CD4-positive, alpha-beta T cell (primary cell): ENCODE measurements at regions not wholly inside any gene's neighbourhood (a gene's known extent, or its start where the extent isn't known, plus 50 kb on each side); places are given as distances from the start of the nearest gene placed in this dataset.

Experiments
- ATAC-seq: fragments of 200-7000 bp; cut with Tn5 transposase; one replicate; pipeline ENCODE4 v1.10.0; 2022; ENCODE audit warnings: mild to moderate bottlenecking; ENCODE audit not compliant: poor library complexity
- CTCF ChIA-PET: fragments of 350-600 bp; sonication (Branson Sonifier 250); formaldehyde crosslinking; loops from one replicate; lab custom pipeline; 2021; ENCODE audit warnings: antibody characterized with exemption, inconsistent platforms; lab: Charles Lee
- POLR2A ChIA-PET: fragments of 350-600 bp; sonication (Branson Sonifier 250); formaldehyde crosslinking; loops from one replicate; lab custom pipeline; 2021; ENCODE audit warnings: antibody characterized with exemption, inconsistent platforms; lab: Charles Lee
- DNase-seq, 14 experiments: peaks; one replicate each; pipeline ENCODE4 v3.0.0-alpha.2; 2013 to 2020; ENCODE audit warnings: mixed read lengths in 2 of 14
- H3K27ac ChIP-seq, 2 donors: one replicate each; pipeline versions ENCODE4 v1.5.1 to v1.7.0; 2013; ENCODE audit warnings: low read length in 2 of 2, low read depth in 1 of 2, mild to moderate bottlenecking in 1 of 2
- H3K27me3 ChIP-seq, 2 experiments: 1 replicate in 1 of 2; 2 replicates in 1 of 2; pipeline versions ENCODE4 v1.6.1 to v1.7.0; 2013; ENCODE audit warnings: low read length in 2 of 2, control low read depth in 1 of 2, mild to moderate bottlenecking in 1 of 2, moderate library complexity in 1 of 2; ENCODE audit not compliant: insufficient read depth in 2 of 2, control insufficient read depth in 1 of 2
- H3K36me3 ChIP-seq: one replicate; pipeline ENCODE4 v1.6.1; 2013; ENCODE audit warnings: low read length, control low read depth; ENCODE audit not compliant: insufficient read depth
- H3K4me1 ChIP-seq: one replicate; pipeline ENCODE4 v1.6.1; 2013; ENCODE audit warnings: low read length, control low read depth; ENCODE audit not compliant: insufficient read depth
- H3K4me3 ChIP-seq: one replicate; pipeline ENCODE4 v1.5.1; 2013; ENCODE audit warnings: mild to moderate bottlenecking, low read length, moderate library complexity
- H3K9me3 ChIP-seq, 2 experiments: 1 replicate in 1 of 2; 2 replicates in 1 of 2; pipeline versions ENCODE4 v1.6.1 to v1.7.0; 2013; ENCODE audit warnings: low read length in 2 of 2, mild to moderate bottlenecking in 2 of 2, control low read depth in 1 of 2, moderate library complexity in 1 of 2; ENCODE audit not compliant: control insufficient read depth in 1 of 2, insufficient read depth in 1 of 2
- H3K27ac Mint-ChIP-seq: one replicate; pipeline ENCODE4 v1.8.0; 2020; ENCODE audit warnings: mixed read lengths
- H3K27me3 Mint-ChIP-seq: one replicate; pipeline ENCODE4 v1.8.0; 2021; ENCODE audit warnings: mixed read lengths
- H3K36me3 Mint-ChIP-seq: one replicate; pipeline ENCODE4 v1.8.0; 2021; ENCODE audit warnings: low read depth, mixed read lengths
- H3K4me1 Mint-ChIP-seq: one replicate; pipeline ENCODE4 v1.8.0; 2021; ENCODE audit warnings: low read depth, mixed read lengths
- H3K4me3 Mint-ChIP-seq: one replicate; pipeline ENCODE4 v1.8.0; 2020; ENCODE audit warnings: mild to moderate bottlenecking, mixed read lengths
- H3K9me3 Mint-ChIP-seq: one replicate; pipeline ENCODE4 v1.8.0; 2020; ENCODE audit warnings: mixed read lengths
- intact Hi-C, 2 experiments: fragments of 100-400 bp; cut with DNase I in 1 of 2; cut with micrococcal nuclease in 1 of 2; formaldehyde crosslinking; loops; one replicate each; pipeline versions ENCODE4 v1.15.1 to v1.9.0; 2023 to 2025; cut with DNase I, micrococcal nuclease
- TF ChIP-seq, protein P1 (sequence below): fragments of 200-600 bp; IDR thresholded peaks from one replicate; pipeline ENCODE4 v1.8.0; 2022; ENCODE audit warnings: antibody characterized with exemption, mild to moderate bottlenecking

DNA sequence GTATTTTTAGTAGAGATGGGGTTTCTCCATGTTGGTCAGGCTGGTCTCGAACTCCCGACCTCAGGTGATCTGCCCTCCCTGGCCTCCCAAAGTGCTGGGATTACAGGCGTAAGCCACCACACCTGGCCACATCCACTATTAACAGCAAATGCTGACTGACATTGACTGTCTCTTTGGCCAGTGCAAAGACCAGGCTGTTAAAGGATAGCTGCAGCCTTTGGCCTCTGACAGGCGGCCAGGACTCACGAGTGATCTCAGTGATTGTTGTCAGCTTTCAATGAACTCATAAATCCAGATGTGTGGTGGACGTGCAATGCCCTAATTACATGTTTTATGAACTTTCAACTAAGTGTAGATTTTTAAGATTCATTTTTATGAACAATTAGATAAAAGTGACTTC lies 174.4 kb upstream of the EXOC2 start:
- H3K4me3 Mint-ChIP-seq, result no peak overlapping the region
- no peaks in the 10 kb centered on the region for H3K36me3 ChIP-seq
- ATAC-seq, result no peak
- TF ChIP-seq, protein P1, sequence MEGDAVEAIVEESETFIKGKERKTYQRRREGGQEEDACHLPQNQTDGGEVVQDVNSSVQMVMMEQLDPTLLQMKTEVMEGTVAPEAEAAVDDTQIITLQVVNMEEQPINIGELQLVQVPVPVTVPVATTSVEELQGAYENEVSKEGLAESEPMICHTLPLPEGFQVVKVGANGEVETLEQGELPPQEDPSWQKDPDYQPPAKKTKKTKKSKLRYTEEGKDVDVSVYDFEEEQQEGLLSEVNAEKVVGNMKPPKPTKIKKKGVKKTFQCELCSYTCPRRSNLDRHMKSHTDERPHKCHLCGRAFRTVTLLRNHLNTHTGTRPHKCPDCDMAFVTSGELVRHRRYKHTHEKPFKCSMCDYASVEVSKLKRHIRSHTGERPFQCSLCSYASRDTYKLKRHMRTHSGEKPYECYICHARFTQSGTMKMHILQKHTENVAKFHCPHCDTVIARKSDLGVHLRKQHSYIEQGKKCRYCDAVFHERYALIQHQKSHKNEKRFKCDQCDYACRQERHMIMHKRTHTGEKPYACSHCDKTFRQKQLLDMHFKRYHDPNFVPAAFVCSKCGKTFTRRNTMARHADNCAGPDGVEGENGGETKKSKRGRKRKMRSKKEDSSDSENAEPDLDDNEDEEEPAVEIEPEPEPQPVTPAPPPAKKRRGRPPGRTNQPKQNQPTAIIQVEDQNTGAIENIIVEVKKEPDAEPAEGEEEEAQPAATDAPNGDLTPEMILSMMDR, result no peak
- no peak for DNase-seq
- CTCF ChIA-PET, result no interaction called here
- H3K36me3 Mint-ChIP-seq, result no peaks in the 10 kb centered on the region
- no peaks in the 10 kb centered on the region for H3K9me3 Mint-ChIP-seq
- H3K4me3 ChIP-seq, result no peak overlapping the region
- no peaks in the 10 kb centered on the region for H3K4me1 Mint-ChIP-seq
- intact Hi-C loops, result no loop called here
- peaks cover 13 to 21% of the 10 kb centered on the region in 2 experiments for H3K27me3 ChIP-seq
- no peaks in the 10 kb centered on the region for H3K4me1 ChIP-seq
- H3K27me3 Mint-ChIP-seq, result peaks cover 40% of the 10 kb centered on the region
- peaks cover 0 to 4% of the 10 kb centered on the region in 2 experiments for H3K9me3 ChIP-seq
- POLR2A ChIA-PET, result no interaction called here
- no peak overlapping the region for H3K27ac Mint-ChIP-seq
- no peak overlapping the region for H3K27ac ChIP-seq

DNA sequence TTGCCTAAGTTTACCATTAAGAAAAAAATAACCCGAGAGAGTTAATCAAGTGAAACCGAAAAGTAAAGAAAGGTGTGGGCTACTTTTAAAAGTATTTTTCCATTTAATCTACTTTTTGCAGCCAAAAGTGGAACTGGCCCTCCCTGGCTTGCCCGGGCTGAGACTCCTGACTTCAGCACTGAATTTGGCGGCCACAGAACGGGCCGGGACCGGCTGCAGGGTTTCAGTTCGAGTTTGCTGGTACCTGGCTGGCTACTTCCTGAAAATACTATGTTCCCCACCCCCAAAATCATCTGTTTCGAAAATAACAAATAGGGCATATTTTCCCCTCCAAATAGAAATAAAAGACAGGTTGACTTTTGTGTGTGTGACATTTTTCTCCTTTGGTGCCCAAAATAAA lies 173.4 kb upstream of the EXOC2 start:
- Mint-ChIP-seq H3K4me3 (no peak overlapping the region), H3K4me1 (no peaks in the 10 kb centered on the region), H3K27ac (no peak overlapping the region), H3K36me3 (no peaks in the 10 kb centered on the region), H3K9me3 (no peaks in the 10 kb centered on the region), H3K27me3 (peaks cover 40% of the 10 kb centered on the region)
- peaks cover 0 to 9% of the 10 kb centered on the region in 2 experiments for H3K9me3 ChIP-seq
- no peaks in the 10 kb centered on the region for H3K4me1 ChIP-seq
- POLR2A ChIA-PET, result no interaction called here
- no peaks in the 10 kb centered on the region for H3K36me3 ChIP-seq
- TF ChIP-seq, protein P1, result no peak
- CTCF ChIA-PET, result no interaction called here
- ATAC-seq (no peak), DNase-seq (no peak)
- peaks cover 18 to 25% of the 10 kb centered on the region in 2 experiments for H3K27me3 ChIP-seq
- no peak overlapping the region for H3K27ac ChIP-seq
- intact Hi-C loops, result no loop called here
- no peak overlapping the region for H3K4me3 ChIP-seq

DNA sequence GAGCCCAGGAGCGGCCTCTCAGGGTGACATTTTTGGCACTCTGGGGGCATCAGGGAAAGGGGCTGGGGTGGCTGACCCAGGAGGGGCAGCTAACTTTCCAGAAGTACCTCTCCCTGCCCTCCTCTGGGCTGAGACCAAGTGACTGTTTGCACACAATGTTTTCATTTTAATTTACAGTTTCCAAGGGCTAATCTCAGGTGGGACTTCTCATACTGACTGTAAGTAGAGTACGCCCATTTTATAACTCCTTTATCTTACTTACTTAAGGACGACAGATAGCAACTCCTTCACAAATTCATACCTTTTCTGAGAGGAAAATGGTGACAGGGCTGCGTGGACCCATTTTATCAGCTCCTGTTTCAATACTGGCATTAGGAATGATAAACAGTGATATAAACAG lies 172.9 kb upstream of the EXOC2 start:
- CTCF ChIA-PET, result no interaction called here
- DNase-seq (no peak), ATAC-seq (no peak)
- Mint-ChIP-seq H3K27me3 (peaks cover 45% of the 10 kb centered on the region), H3K36me3 (no peaks in the 10 kb centered on the region), H3K27ac (no peak overlapping the region), H3K4me3 (no peak overlapping the region), H3K9me3 (no peaks in the 10 kb centered on the region), H3K4me1 (no peaks in the 10 kb centered on the region)
- H3K9me3 ChIP-seq, result peaks cover 0 to 11% of the 10 kb centered on the region in 2 experiments
- H3K27ac ChIP-seq, result no peak overlapping the region
- no peak overlapping the region for H3K4me3 ChIP-seq
- POLR2A ChIA-PET, result no interaction called here
- H3K4me1 ChIP-seq, result no peaks in the 10 kb centered on the region
- intact Hi-C loops, result no loop called here
- TF ChIP-seq, protein P1, result no peak
- H3K27me3 ChIP-seq, result peaks cover 23 to 25% of the 10 kb centered on the region in 2 experiments
- H3K36me3 ChIP-seq, result no peaks in the 10 kb centered on the region
